PFSK-1 (cell line): ENCODE measurements at regions not wholly inside any gene's neighbourhood (a gene's known extent, or its start where the extent isn't known, plus 50 kb on each side); places are given as distances from the start of the nearest gene placed in this dataset.

ENCODE experiments used
- FOXP2 ChIP-seq: optimal IDR thresholded peaks from 2 replicates; pipeline ENCODE3; 2011; ENCODE audit warnings: borderline replicate concordance, control low read depth, inconsistent platforms; ENCODE audit not compliant: insufficient read depth; ENCODE audit errors: extremely low read length, extremely low read depth
- POLR2AphosphoS5 ChIP-seq: IDR thresholded peaks from 2 replicates; pipeline ENCODE4 v1.6.1; 2012; ENCODE audit warnings: low read depth, mild to moderate bottlenecking, control low read depth, low read length, moderate library complexity
- REST ChIP-seq, 2 experiments: IDR thresholded peaks; 2 replicates each; pipeline versions ENCODE4 v1.6.1 to v1.8.0; 2011 to 2012; ENCODE audit warnings: low read depth in 2 of 2, low read length in 2 of 2, control low read depth in 1 of 2, inconsistent platforms in 1 of 2, mild to moderate bottlenecking in 1 of 2, moderate library complexity in 1 of 2; ENCODE audit not compliant: insufficient read depth in 1 of 2
- SIN3A ChIP-seq: IDR thresholded peaks from 2 replicates; pipeline ENCODE4 v1.6.1; 2012; ENCODE audit warnings: mild to moderate bottlenecking, low read length, moderate library complexity, borderline replicate concordance; ENCODE audit not compliant: insufficient read depth
- TAF1 ChIP-seq: IDR thresholded peaks from 2 replicates; pipeline ENCODE4 v1.6.1; 2012; ENCODE audit warnings: low read length, control low read depth, borderline replicate concordance; ENCODE audit not compliant: insufficient read depth

- TF ChIP-seq SIN3A: no peak
- no peak for TF ChIP-seq POLR2AphosphoS5
- no peak for TF ChIP-seq FOXP2
- no peak for TF ChIP-seq REST (IDR thresholded peaks at IDR 0.05; ENCODE audit: insufficient read depth in 1 of 2, low read depth in 2 of 2, low read length in 2 of 2)
- no peak for TF ChIP-seq TAF1
These were observed 63.7 kb upstream of the BCO1 start for GRCh38 chr16:81174644-81175324.

- TF ChIP-seq REST (IDR thresholded peaks at IDR 0.05; ENCODE audit: insufficient read depth in 1 of 2, low read depth in 2 of 2, low read length in 2 of 2) (no peak), POLR2AphosphoS5 (no peak), FOXP2 (no peak), TAF1 (no peak), SIN3A (no peak)
These were observed 65.5 kb upstream of the BCO1 start for GRCh38 chr16:81172769-81173658.

- TF ChIP-seq FOXP2 (no peak), REST (IDR thresholded peaks at IDR 0.05; ENCODE audit: insufficient read depth in 1 of 2, low read depth in 2 of 2, low read length in 2 of 2) (peak; percentile 79 to 92), SIN3A (no peak), TAF1 (no peak)
These were observed 67.7 kb upstream of the BCO1 start for GRCh38 chr16:81170824-81171223.

GRCh38 chr16:81168406-81168805 is 70.1 kb upstream of the BCO1 start:
- TF ChIP-seq FOXP2 (no peak), TAF1 (no peak), POLR2AphosphoS5 (no peak), REST (IDR thresholded peaks at IDR 0.05; ENCODE audit: insufficient read depth in 1 of 2, low read depth in 2 of 2, low read length in 2 of 2) (no peak), SIN3A (no peak)

GRCh38 chr16:81167851-81168250 is 70.6 kb upstream of the BCO1 start:
- TF ChIP-seq REST (IDR thresholded peaks at IDR 0.05; ENCODE audit: insufficient read depth in 1 of 2, low read depth in 2 of 2, low read length in 2 of 2) (no peak), FOXP2 (no peak), TAF1 (no peak), SIN3A (no peak), POLR2AphosphoS5 (no peak)
